ENCODE measurements at regions not wholly inside any gene's neighbourhood (a gene's known extent, or its start where the extent isn't known, plus 50 kb on each side); places are given as distances from the start of the nearest gene placed in this dataset.
A peak's percentile ranks its signal among the peaks of the same experiment; 100 is the strongest.

DNA sequence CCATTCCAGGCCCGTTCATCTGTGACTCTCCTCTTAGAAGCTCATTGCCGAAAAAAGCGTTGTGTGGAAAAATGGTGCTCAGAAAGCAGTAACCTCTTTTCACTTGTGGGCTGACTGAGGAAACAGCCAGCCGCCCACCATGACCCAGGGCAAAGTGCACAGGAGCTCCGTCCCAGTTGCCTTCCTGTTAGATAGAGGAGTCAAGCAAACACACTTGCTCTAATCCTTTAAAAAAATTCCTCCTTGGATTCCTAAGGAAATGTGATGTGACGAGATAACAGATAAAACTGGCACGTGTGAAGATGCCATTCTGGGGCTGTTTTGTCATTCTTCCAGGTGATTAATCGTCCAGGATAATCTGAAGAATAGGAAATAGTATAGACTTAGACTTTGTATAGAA, 396.8 kb upstream of the DDHD1 start:
- DNase-seq (ENCODE audit: low read depth): no peak

DNA sequence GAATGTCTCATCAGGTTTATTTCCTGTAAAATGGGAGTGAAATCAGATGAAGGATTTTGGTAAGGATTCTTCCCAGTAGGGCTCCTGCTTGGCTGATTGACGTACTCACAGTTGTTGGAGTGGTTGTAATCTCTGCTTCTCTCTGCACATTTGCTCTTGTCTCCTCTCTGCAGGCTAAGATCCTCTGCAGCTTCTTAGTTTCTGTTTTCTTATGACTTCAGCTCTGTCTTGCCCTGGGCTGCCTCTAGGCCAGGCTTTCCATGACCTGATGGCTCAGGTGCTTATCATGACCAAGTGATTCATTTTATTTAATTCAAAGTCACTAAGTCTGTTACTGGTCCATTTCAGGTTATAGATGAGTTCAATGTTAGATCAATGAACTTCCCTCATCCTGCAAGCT, 394.5 kb upstream of the DDHD1 start:
- DNase-seq (ENCODE audit: low read depth): no peak

DNA sequence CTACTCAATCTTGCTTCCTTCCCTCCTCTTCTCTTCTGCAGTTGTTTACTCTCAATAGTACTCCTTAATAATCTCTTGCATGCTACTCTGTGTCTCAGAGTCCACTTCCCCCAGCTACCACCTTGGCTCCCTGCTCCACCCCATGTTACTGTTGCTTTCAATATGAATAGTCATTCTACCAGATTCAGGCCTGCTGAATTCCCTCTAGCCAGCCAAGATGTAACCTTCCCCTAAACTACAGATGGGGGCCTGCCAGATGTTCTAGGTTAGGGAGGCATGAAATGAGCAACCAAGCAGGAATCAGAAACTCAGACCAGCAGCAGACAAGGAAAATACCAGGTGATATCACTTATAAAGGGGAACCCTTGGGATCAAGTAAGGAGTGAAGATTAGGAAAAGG, 392.1 kb upstream of the DDHD1 start:
- no peak for DNase-seq (ENCODE audit: low read depth)

DNA sequence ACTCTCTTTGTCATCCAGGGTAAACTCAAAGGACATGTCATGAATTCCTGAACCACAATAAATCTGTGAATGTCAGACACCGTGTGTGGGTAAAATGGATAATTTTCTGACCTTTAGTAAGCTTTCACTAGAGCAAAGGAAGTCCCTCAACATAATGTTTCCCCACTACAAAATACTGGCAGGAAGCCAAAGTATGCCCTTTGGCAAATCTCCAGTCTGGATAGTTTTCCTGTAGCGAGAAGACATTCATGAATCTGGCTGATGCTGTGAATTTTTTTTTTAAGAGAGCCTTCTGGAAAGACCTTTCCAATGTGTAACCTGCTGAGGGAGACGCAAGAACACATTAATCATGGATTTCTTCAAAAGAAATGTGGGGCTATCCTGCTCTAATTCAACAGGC, 389.6 kb upstream of the DDHD1 start:
- no peak for DNase-seq (ENCODE audit: low read depth)

DNA sequence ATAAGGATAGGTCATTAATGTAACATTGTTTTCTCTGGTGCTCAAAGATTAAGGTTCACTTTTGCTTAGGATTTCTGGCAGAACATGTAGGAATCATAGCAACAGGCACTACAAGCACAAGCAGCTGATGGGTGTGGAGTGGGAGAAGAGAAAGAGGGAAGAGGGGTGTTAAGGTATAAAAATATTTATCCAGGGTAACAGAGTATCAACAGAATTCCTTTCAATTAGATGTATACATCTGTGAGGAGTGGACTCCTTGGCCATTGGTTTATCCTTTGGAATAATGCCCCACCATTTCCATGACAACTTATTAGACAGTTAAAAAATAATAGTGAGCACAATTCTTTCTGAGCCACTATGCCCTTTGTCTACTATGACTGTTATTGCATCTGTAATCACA, 388.3 kb upstream of the DDHD1 start:
- no peak for DNase-seq (ENCODE audit: low read depth)

DNA sequence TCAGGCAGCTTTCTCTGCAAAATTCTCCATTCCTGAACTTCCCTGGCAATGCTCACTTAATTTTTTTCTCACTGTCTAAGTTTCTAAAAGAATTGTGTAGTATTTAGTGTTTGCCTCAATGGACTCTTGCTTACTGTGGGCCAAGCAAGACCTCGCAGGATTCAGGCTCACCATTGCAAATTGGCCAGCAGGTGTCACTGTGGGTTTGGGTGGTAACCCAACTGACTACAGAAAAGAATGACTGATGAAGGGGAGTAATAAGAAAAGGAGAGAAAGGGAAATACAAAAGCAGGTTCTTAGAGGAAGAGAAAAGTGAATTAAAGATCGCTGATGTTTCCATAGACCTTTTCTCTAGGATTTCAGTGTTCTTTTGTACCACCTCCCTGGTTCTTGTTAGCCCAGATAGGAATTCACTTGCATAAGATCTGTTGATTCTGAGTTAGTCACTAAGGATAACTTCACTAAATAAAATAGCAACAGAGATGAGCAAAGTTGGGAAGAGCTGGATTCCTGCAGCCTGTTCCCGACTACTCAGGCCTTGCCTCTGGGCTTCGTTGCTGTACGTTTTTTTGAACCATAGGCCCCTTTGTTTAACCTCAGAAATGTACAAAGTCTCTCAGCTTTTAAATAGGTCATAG, 386.5 kb upstream of the DDHD1 start:
- peak; percentile 66 for DNase-seq (ENCODE audit: low read depth)

DNA sequence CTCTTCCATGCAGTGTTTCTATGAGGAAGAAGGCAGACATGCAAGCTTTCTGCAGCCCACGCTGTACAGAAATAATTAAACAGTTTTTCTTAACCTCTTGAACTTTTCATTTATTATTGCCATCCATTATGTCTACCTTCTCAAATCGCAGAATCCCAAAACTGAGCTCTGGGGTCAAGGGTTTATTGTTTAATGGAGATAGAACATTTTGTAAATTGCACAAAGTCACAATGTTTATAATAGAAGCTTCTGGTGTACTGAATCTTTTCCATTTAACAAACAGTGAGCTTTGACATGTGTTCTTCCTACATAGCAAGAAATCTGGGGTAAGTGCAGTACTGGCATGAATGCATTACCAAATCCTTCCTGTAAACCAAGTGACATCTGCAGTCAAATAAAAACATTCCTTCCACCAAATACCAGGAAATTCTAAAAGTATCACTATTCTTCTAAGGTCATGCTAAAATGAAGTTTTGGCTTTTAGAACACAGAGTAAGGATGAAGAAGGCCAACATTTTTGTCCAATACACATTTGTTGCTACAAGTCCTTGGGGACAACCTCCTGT, 385.3 kb upstream of the DDHD1 start:
- DNase-seq (ENCODE audit: low read depth): no peak

DNA sequence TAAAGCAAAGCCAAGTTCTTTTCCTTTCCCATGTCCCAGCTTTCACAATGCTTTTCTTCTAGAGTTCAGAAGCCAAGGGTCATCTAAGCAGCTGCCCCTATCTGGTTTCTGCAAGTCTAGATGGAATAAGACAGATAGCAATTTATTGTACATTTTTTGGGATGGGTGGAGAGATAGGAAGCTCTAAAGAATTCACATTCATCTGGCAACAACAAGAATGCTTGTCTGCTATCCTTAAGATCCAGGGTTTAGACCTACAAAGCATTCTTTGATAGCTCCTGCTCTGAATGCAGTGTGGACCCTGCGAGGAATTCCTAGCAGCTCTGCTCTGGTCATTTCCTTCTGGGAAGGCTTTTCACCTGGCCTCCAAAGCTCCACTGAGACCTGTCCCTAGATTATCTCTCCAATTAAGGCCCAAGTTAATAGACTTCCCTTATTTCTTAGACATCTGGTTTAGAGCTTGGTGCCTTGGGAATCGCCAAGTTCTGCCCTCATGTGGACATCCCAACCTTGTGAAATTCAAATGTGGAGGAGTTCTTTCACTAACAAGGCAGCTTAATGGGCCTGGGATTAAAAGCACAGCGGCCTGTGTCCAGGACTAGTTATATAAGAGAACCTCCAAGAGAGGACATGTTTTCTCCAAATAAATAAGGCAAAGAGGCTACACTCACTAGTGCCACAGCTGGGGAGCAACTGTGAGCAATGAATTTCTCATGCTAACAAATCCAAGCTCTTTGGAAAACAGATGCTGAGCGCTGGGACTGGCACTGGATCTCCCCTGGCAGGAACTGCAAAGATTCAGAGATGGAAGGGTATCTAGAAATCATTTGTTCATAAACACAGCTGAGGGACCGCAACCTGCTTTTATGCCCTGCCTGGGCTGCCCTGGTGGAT, 384.5 kb upstream of the DDHD1 start:
- no peak for DNase-seq (ENCODE audit: low read depth)

DNA sequence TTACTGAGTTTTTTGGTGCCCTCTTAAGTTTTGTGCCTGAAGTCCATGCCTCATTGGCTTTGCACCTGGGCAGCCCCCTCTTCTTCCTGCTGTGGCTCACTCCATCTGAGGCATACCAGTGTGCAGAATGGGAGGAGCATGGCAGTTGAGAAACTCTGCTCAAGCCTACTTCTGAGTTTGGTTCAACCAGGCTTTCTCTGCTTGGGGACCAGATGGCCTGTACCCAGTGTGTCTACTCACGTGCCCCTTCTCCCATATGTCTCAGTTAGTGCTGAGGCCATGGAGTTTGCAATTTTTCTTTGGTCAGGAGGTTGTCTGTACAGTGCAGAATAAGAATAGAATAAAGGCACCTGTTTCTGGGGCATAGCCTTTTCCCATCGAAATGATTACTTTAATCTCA, 383.3 kb upstream of the DDHD1 start:
- no peak for DNase-seq (ENCODE audit: low read depth)

DNA sequence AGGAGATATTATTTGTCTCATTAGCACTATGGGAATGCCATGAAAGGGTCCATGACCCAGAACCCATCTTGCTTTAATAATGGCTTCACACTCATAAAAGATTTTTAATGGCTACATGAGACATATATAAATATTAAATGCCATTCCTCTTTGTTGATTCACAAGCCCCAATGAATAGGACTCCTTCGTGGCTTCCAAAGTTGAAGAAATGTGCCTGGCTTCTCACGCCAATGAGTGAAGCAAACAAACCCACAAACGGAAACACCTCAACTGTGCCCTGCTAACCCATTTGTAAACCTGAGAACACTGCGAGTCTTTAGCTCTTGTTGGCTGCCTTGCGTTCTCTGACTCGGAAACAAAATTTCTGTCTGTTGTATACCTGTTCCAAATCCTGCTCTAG, 381.7 kb upstream of the DDHD1 start:
- DNase-seq (ENCODE audit: low read depth): no peak

DNA sequence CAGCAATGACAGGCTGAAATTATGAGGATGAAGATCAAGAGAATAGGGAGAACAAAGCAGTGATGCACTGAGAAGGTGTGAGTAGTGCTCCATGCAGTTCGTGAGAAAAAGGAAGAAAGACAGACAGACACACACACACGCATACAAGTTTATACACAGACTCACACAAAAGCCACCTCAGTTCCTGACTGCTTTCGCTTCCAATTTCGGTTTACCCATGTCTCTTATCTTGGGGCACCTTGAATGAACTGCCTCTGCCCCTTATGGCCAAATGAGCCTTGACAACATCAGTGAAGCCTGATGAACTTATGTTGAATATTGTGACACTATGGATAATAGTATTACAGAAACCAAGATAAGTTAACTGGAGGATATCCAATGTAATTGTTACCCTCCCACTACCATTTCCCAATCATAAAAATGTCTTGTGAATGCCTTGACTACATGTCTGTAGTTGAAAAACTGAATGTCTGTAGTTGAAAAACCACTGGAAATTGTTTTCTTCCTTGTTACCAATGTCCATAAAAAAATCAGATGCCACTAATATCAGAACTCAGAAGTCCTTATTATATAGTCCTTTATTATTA, 380.4 kb upstream of the DDHD1 start:
- no peak for DNase-seq (ENCODE audit: low read depth)

DNA sequence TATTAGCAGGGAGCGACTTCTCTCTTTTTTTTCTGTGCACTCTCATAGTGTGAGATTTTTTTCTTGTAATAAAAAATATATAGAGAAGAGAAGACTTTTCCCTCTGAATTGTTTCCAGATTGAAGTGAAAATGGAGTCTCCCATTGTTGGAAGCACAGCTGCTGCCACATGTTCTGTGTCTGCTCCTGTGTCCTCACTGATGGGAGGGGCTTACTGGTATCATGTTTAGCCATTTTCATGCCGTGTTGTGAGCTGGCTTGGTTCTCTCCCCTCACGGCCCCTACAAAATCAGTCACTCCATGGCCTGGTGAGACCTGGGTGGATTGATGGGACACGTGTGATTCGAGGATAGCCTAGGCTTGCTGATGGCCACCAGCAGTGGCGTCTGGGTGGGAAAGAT, 379.7 kb upstream of the DDHD1 start:
- DNase-seq (ENCODE audit: low read depth): no peak

DNA sequence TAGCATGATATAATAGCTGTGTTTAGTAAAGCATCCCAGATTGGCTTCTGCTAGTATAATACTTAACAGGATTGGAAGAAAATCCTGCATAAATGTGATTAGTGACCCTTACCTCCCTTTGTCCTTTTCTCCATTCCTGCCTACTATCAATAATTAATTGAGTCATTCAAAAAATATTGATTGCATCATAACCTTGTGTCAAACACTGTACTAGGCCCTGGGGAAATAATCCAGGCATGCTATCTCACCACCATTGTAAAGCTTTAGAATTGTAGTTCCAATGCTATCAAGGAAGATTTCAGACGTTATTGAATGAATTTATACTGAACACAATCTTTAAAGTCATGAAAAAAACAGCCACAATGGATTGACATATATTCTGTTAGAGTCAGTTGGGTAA, 378.6 kb upstream of the DDHD1 start:
- no peak for DNase-seq (ENCODE audit: low read depth)

DNA sequence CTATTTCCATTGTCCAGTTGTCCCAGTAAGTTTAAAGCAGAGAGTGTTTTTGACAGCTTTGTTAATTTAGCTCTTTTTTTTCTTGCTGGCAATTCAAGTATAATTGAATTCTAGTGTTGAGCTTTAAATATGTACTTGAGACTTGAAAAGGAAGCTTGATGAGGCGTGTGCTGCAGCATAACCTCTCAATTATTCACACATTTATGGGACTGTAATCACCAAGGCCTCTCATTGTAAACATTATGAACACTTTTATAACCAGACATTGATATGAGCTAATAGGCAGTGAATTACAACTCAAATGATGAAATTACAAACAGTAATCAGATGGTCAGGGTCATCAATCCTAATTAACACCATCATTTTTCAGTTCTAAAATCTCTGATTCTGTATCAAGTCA, 378.0 kb upstream of the DDHD1 start:
- DNase-seq (ENCODE audit: low read depth): no peak

DNA sequence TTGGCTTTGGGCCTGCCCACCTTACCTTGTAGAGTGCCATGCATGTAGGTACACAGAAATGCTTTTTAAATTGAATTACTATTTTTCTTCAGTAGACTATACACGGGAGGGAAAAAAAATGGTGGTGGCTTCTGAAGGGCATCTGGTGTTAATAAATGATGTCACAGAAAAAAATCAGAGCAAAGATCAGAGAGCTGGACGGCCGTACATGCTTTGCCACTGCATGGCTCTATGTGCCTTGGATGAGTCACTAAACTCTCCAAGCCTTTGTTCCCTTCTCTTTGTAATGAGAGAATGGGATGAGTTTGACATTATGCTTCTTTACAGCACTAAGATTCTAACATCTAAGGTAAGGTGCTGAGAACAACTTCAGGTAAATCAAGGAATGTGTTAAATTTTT, 376.4 kb upstream of the DDHD1 start:
- DNase-seq (ENCODE audit: low read depth): no peak

DNA sequence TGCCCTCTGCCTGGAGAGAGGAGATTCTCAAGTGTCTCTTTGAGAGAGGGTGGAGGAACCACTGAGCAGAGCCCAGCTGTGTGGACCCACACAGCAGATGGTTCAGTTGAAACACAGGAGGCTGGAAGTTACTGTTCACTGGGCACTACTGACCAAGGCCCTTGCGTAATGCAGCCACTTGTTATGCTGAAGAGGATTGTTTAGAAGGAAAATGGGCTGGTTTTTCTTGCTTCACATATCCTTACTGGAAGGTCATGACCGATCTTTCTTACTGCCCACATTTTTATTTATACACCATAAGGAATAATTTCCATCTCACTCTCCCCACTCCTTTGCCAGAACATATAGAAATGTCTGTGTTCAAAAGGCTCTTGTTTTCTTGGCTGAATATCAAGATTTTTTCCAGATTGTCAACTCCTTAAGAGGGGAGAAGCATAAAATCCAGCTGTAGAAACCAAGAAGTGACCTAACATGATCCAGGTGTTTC, 375.1 kb upstream of the DDHD1 start:
- DNase-seq (ENCODE audit: low read depth): peak; percentile 49

DNA sequence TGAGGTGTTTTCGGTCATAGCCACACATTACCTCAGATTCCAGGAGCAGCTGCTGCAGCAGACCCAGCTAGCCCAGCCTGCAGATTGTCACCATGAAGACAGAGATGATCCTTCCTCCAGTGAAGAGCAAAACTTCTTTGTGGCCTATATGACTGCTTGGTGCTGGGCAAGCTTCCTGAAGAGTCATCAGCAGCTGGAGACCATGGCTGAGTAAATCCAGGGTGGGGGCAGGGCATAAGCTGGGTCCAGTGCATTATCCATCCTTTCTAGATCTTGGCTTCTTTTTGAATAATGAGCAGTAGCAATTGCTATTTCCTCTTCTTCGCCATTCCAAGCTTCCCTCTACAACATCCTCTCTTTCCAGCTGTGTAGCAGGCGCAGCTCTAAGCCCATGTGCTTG, 373.1 kb upstream of the DDHD1 start:
- no peak for DNase-seq (ENCODE audit: low read depth)

DNA sequence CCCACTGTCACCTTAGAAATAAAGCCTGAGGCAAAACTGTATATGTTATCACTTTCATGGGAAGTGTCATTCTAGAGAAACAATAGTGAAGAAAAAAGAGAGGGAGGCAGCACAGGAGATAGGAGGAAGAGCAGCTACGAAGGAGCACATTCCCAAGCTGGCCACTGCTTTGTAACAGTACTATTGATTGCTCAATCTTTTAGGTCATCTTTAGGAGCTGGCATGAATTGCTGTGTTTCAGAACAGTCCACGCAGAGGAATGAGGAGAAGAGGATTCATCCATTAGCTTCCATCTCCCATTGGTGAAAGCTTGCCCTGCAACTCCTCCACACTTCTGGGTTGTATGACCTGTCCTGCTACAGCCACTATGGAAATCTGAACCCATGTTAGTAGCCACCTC, 372.5 kb upstream of the DDHD1 start:
- no peak for DNase-seq (ENCODE audit: low read depth)

DNA sequence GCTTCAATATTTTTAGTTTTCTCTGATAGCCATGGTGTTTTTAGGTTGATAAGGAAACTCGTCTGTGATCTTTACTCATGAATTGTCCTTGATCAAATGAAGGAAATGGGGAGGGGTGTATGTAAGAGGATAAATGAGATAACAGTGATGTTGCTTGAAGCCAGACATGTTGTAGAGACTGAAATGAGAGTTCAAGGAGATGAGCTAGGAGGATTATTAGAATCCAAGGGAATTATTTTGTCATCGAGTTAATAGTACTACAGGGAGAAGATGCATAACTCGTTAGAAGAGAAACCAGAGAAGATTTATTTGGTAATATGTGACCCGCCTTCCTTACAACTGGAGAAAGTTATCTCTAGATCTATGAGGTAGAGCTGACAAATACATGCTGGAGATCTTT, 371.3 kb upstream of the DDHD1 start:
- DNase-seq (ENCODE audit: low read depth): no peak

DNA sequence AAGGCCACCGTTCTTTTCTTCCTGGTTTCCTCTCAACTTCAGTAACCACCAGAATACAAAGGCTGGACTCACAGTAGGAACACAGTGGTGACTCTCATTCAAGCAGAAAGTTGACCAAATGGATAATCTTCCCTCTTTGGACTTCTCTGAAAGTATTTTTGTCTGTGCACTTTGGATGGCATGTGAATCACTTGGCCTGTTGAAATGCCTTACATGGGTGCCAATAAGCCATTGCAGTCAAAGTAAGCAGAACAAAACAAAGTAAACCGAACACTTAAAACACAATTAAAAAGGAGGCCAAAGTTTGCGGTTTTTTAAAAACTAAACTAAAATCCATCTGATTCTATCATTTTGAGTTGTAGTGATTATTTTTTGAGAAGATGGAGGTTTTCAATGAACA, 370.1 kb upstream of the DDHD1 start:
- DNase-seq (ENCODE audit: low read depth): no peak

DNA sequence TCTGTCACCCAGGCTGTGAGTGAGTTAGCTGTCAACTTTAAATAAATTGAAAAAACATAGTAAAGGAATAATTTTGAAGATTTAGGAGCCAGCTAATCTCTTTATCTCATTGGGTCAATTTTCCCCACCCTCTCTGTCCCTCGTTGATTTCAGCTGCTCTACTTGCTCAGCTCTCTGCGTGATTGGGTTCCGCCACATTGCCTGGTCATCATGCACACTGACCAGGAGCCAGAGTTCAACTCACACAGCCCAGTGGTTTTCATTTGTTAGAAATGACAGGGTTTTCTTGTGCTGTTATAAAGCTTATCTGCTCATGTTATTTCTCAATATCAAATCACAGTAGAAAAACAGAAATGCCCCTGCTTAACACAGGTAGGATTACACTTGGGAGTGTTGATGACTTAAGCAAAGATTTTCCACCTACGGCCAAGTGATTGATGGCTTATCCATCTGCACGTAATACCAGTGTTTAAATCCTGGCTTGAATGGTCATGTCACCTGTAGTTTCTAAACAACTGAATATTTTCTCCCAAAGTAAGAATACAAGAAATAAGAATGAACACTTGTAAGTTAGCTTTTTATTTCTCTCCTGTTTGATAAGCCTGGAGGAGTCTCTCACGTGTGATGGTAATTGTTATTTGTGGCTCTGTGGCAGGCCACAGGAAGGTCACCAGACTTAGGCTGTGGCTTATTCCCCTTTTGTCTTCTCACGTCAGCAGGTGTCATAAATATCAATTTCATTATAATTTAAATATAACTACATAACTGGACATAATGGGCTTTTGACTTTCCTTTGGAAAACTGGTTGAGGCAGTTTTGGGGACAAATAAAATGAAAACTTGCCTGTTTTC, 367.2 kb upstream of the DDHD1 start:
- no peak for DNase-seq (ENCODE audit: low read depth)

DNA sequence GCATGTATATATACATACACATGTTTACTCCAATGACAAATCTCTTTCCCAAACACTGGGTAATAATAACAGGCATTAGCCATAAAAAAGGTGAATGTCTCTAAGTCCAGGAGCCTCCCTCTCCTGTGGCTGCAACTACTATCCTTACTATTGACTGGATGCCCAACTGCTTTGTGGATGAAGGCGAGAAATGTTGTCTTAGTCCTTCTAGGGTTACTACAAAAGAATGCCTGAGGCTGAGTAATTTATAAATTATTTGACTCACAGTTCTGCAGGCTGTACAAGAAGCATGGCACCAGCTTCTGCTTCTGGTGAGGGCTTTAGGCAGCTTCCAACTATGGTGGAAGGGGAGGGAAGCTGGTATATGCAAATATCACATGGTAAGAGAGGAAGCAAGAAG, 366.0 kb upstream of the DDHD1 start:
- DNase-seq (ENCODE audit: low read depth): peak; percentile 36

Measured in stromal cell of bone marrow (primary cell).